ENCODE measurements at regions not wholly inside any gene's neighbourhood (a gene's known extent, or its start where the extent isn't known, plus 50 kb on each side); places are given as distances from the start of the nearest gene placed in this dataset.

DNA sequence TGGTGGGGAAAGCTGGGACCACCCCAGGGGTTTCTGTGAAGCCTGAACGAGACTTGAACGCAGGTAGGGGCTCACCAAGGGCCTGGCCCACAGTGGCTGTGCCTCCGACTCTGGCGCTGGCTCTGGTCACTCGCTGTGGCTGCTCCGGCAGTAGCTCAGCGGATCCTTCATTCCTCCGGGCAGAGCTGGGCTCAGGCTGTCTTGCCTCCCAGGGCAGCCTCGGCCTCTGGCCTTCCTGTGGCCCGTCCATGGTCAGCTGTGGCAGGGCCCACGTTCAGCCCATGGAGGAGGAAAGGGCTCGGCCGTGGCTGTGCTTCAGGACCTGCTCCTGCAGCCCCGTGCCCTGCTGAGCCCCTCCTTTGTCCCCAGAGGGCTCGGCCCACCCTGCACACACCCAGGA is 162.9 kb upstream of the C1orf174 start:
- no peak for DNase-seq
- Mint-ChIP-seq H3K4me1 (no peaks in the 10 kb centered on the region), H3K27ac (no peak overlapping the region), H3K4me3 (no peak overlapping the region), H3K9me3 (no peaks in the 10 kb centered on the region), H3K36me3 (no peaks in the 10 kb centered on the region), H3K27me3 (peaks cover 0 to 2% of the 10 kb centered on the region in 2 donors)
- Histone ChIP-seq H3K9me3 (ENCODE audit: low read length) (no peaks in the 10 kb centered on the region), H3K27ac (ENCODE audit: low read depth, low read length) (no peak overlapping the region), H3K27me3 (ENCODE audit: insufficient read depth, low read length, poor library complexity, severe bottlenecking) (no peaks in the 10 kb centered on the region), H3K4me1 (ENCODE audit: insufficient read depth, low read length) (no peaks in the 10 kb centered on the region), H3K36me3 (ENCODE audit: insufficient read depth, low read length) (no peaks in the 10 kb centered on the region), H3K4me3 (ENCODE audit: low read length) (no peak overlapping the region)
- CTCF ChIA-PET = no interaction called here
- POLR2A ChIA-PET = no interaction called here

DNA sequence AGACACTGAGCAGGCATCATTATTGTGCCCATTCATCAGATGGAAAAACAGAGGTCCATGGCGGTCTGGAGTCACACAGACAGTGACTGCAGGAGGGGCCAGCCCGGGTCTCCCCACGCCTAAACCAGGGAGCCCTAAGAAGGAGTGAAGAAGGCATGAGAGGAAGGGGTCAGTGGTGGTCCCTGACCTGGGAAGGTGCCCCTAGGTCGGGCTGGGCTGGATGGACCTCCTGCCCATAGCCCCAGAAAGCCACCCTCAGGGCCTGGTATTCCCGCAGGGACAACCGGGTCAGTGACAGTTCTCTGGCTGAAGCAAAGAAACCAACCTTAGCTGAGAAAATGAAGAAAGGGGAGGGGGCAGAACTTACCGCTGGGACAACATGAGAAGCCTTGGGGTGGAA is 163.4 kb upstream of the C1orf174 start:
- Histone ChIP-seq H3K36me3 (ENCODE audit: insufficient read depth, low read length) (no peaks in the 10 kb centered on the region), H3K27ac (ENCODE audit: low read depth, low read length) (no peak overlapping the region), H3K4me3 (ENCODE audit: low read length) (no peak overlapping the region), H3K4me1 (ENCODE audit: insufficient read depth, low read length) (no peaks in the 10 kb centered on the region), H3K9me3 (ENCODE audit: low read length) (no peaks in the 10 kb centered on the region), H3K27me3 (ENCODE audit: insufficient read depth, low read length, poor library complexity, severe bottlenecking) (no peaks in the 10 kb centered on the region)
- no peak for DNase-seq
- POLR2A ChIA-PET = no interaction called here
- Mint-ChIP-seq H3K4me3 (no peak overlapping the region), H3K4me1 (no peaks in the 10 kb centered on the region), H3K9me3 (no peaks in the 10 kb centered on the region), H3K27ac (no peak overlapping the region), H3K36me3 (no peaks in the 10 kb centered on the region), H3K27me3 (peaks cover 0 to 2% of the 10 kb centered on the region in 2 donors)
- CTCF ChIA-PET = no interaction called here

DNA sequence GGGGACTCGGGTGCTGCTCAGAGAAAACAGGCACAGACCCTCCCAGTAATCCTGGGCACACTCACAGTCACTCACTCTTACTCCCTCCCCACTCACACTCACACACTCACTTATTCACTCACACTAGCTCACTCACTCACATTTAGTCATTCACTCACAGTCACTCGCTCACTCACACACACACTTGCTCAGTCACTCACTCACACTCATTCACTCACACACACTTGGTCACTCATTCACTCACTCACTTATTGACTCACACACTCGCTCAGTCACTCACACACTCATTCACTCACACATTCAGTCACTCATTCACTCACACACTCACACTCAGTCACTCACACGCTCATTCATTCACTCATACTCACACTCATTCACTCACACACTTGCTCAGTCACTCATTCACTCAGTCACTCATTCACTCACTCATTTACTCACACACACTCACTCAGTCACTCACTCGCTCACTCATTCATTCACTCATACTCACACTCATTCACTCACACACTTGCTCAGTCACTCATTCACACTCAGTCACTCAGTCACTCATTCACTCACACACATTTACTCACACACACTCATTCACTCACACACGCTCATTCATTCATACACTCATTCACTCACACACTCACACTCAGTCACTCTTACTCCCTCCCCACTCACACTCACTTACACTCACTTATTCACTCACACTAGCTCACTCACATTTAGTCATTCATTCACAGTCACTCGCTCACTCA is 164.2 kb upstream of the C1orf174 start:
- no peak for DNase-seq
- no peaks in the 10 kb centered on the region for H3K9me3 ChIP-seq (ENCODE audit: low read length)
- no peak overlapping the region for H3K27ac Mint-ChIP-seq
- no peak overlapping the region for H3K4me3 ChIP-seq (ENCODE audit: low read length)
- H3K27me3 Mint-ChIP-seq = peaks cover 0 to 2% of the 10 kb centered on the region in 2 donors
- no peaks in the 10 kb centered on the region for H3K4me1 ChIP-seq (ENCODE audit: insufficient read depth, low read length)
- H3K36me3 Mint-ChIP-seq = no peaks in the 10 kb centered on the region
- ChIA-PET CTCF (no interaction called here), POLR2A (no interaction called here)
- no peaks in the 10 kb centered on the region for H3K36me3 ChIP-seq (ENCODE audit: insufficient read depth, low read length)
- no peak overlapping the region for H3K4me3 Mint-ChIP-seq
- H3K27ac ChIP-seq (ENCODE audit: low read depth, low read length) = no peak overlapping the region
- no peaks in the 10 kb centered on the region for H3K4me1 Mint-ChIP-seq
- H3K9me3 Mint-ChIP-seq = no peaks in the 10 kb centered on the region
- no peaks in the 10 kb centered on the region for H3K27me3 ChIP-seq (ENCODE audit: insufficient read depth, low read length, poor library complexity, severe bottlenecking)

DNA sequence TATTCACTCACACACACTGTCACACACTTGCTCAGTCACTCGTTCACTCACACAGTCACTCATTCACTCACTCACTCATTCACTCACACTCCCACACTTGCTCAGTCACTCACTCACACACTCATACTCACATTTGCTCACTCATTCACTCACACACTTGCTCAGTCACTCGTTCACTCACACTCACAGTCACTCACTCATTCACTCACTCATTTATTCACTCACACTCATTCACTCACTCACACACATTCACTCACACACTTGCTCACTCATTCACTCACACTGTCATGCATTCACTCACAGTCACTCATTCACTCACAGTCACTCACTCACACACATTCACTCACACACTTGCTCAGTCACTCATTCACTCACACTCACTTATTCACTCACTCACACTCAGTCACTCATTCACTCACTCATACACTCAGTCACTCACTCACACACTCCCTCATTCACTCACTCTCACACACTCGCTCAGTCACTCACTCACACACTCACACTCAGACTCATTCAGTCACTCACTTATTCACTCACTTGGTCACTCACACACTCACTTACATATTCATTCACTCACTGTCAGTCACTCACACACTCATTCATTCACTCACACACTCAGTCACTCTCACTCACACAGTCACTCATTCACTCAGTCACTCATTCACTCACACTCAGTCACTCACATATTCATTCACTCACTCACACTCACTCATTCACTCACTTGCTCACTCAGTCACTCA is 167.0 kb upstream of the C1orf174 start:
- no peaks in the 10 kb centered on the region for H3K4me1 ChIP-seq (ENCODE audit: insufficient read depth, low read length)
- ChIA-PET POLR2A (no interaction called here), CTCF (no interaction called here)
- H3K36me3 ChIP-seq (ENCODE audit: insufficient read depth, low read length) = no peaks in the 10 kb centered on the region
- no peaks in the 10 kb centered on the region for H3K9me3 ChIP-seq (ENCODE audit: low read length)
- H3K4me3 Mint-ChIP-seq = no peak overlapping the region
- no peak for DNase-seq
- H3K9me3 Mint-ChIP-seq = no peaks in the 10 kb centered on the region
- H3K27me3 ChIP-seq (ENCODE audit: insufficient read depth, low read length, poor library complexity, severe bottlenecking) = no peaks in the 10 kb centered on the region
- H3K27ac ChIP-seq (ENCODE audit: low read depth, low read length) = no peak overlapping the region
- H3K4me3 ChIP-seq (ENCODE audit: low read length) = no peak overlapping the region
- peaks cover 2 to 6% of the 10 kb centered on the region in 2 donors for H3K27me3 Mint-ChIP-seq
- no peaks in the 10 kb centered on the region for H3K36me3 Mint-ChIP-seq
- no peak overlapping the region for H3K27ac Mint-ChIP-seq
- no peaks in the 10 kb centered on the region for H3K4me1 Mint-ChIP-seq

DNA sequence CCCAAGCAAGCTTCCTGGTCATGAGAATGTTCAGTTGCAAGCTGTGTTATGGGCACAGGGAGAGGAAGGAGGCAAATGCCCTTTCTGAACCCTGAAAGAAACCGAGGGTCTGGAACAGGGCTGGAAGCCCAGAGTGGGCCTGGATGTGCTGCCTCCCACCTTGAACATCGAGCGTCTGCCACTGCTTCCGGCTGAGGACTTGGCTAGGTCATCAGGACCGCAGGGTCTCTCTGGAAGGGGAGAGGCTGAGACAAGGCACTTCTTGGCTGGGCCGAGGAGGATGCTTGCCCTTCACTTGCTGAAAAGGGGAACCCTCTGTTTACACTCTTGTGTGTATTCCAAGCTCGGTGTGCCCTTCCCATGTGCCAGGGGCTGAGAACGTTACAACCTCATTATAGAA is 168.0 kb upstream of the C1orf174 start:
- Mint-ChIP-seq H3K9me3 (no peaks in the 10 kb centered on the region), H3K27me3 (peaks cover 12% of the 10 kb centered on the region in 2 donors), H3K27ac (no peak overlapping the region), H3K36me3 (no peaks in the 10 kb centered on the region), H3K4me1 (no peaks in the 10 kb centered on the region), H3K4me3 (no peak overlapping the region)
- no peaks in the 10 kb centered on the region for H3K27me3 ChIP-seq (ENCODE audit: insufficient read depth, low read length, poor library complexity, severe bottlenecking)
- H3K27ac ChIP-seq (ENCODE audit: low read depth, low read length) = no peak overlapping the region
- H3K4me1 ChIP-seq (ENCODE audit: insufficient read depth, low read length) = no peaks in the 10 kb centered on the region
- H3K4me3 ChIP-seq (ENCODE audit: low read length) = no peak overlapping the region
- no peak for DNase-seq
- CTCF ChIA-PET = no interaction called here
- POLR2A ChIA-PET = no interaction called here
- H3K9me3 ChIP-seq (ENCODE audit: low read length) = no peaks in the 10 kb centered on the region
- H3K36me3 ChIP-seq (ENCODE audit: insufficient read depth, low read length) = no peaks in the 10 kb centered on the region

DNA sequence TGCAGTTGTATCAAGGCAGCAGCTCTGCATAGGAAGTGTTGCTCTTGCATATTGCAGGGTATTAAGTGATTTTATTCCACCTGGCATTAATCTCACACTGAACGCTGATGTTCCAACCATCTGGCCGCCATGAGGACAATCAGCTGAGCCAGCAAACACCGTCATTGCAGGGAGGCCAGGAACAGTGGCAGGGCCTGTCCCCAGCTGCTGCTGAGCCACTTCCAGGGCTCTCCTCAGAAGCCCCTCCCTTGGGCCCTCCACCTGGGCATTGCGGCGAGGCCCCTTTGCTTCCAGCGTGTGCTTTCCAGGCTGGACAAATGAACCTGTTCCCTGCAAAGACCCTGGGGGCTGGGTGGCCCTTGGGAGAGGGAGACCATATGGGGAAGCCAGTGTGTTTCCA is 171.6 kb upstream of the C1orf174 start:
- Histone ChIP-seq H3K9me3 (ENCODE audit: low read length) (no peaks in the 10 kb centered on the region), H3K27ac (ENCODE audit: low read depth, low read length) (no peak overlapping the region), H3K27me3 (ENCODE audit: insufficient read depth, low read length, poor library complexity, severe bottlenecking) (no peaks in the 10 kb centered on the region), H3K36me3 (ENCODE audit: insufficient read depth, low read length) (no peaks in the 10 kb centered on the region), H3K4me3 (ENCODE audit: low read length) (no peak overlapping the region), H3K4me1 (ENCODE audit: insufficient read depth, low read length) (no peaks in the 10 kb centered on the region)
- no peak for DNase-seq
- Mint-ChIP-seq H3K27me3 (peaks cover 14 to 27% of the 10 kb centered on the region in 2 donors), H3K36me3 (no peaks in the 10 kb centered on the region), H3K27ac (peak overlapping the region in 1 of 8 donors; percentile 27), H3K4me3 (no peak overlapping the region), H3K4me1 (no peaks in the 10 kb centered on the region), H3K9me3 (no peaks in the 10 kb centered on the region)
- POLR2A ChIA-PET = no interaction called here
- CTCF ChIA-PET = no interaction called here

DNA sequence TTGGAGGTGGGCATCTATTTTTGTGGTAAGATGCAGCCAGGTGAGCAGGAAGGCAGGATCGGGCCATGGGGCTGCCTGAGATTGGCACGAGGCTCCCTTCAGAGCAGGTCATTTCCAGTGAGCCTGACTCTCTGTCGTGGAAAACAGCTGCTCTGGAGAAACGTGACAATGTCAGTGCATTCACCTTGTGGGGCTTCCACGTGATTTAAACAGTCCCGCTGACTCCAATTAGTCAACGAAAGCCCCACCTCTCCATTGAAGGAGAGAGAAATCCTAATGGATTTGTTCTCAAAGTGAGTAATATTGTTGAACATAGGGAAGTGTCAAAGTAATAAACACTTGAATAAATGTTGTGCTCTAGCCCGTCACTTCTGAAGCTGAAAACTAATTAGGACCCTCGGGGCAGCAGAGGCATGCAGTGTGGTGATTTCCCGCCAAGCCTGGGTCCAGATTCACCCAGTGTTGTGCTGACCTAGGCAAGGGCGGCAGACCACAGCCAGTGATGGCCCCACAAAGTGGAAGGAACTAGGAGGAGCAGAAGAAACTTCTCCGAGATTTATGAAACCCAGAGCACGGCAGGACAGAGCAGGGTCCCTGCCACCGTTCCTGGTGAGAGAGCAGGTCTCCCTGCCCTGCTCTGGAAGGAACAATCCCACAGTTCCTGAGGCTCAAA is 172.5 kb upstream of the C1orf174 start:
- Histone ChIP-seq H3K9me3 (ENCODE audit: low read length) (no peaks in the 10 kb centered on the region), H3K4me3 (ENCODE audit: low read length) (no peak overlapping the region), H3K36me3 (ENCODE audit: insufficient read depth, low read length) (no peaks in the 10 kb centered on the region), H3K4me1 (ENCODE audit: insufficient read depth, low read length) (no peaks in the 10 kb centered on the region), H3K27me3 (ENCODE audit: insufficient read depth, low read length, poor library complexity, severe bottlenecking) (no peaks in the 10 kb centered on the region), H3K27ac (ENCODE audit: low read depth, low read length) (no peak overlapping the region)
- CTCF ChIA-PET = no interaction called here
- H3K27ac Mint-ChIP-seq = no peak overlapping the region
- peaks cover 14 to 30% of the 10 kb centered on the region in 2 donors for H3K27me3 Mint-ChIP-seq
- no peak for DNase-seq
- H3K4me1 Mint-ChIP-seq = no peaks in the 10 kb centered on the region
- H3K9me3 Mint-ChIP-seq = no peaks in the 10 kb centered on the region
- POLR2A ChIA-PET = no interaction called here
- no peaks in the 10 kb centered on the region for H3K36me3 Mint-ChIP-seq
- H3K4me3 Mint-ChIP-seq = no peak overlapping the region

DNA sequence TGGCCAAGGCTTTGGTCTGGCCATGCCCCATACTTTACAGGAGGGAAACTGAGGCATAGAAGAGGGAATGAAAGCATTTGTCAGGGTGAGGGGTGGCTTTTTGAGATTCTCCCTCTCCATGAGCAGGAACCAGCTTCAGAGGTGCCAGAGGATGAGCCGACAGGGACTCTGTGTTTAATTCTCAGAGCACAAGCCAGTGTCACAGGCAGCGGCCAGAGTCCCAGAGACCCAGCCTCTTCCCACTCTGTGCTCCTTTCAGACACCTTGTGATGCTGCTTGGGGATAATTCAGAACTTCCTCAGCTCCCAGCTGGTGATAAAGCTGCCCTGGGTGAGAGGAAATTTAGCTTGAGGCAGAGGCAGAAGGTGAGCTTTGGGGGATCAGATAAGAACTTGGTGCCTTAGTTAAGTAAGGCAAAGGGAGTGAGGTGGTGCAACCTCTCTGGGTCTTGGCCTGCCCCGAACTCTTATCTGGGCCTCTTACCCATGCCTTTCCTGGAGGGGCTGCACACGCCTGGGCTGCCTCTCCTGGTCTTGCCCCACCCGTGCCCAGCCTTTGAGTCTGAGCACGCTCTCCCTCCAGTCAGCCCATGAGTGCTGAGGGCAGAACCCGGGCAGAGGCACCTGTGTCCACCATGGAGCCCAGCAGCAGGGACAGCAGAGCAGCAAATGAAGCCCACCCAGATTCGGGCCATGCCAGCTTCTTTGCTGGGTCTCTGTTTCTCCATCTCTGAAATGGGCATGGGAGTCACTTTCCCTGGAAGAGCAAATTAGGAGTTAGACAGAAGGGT is 175.6 kb upstream of the C1orf174 start:
- H3K27ac Mint-ChIP-seq = no peak overlapping the region
- no peaks in the 10 kb centered on the region for H3K36me3 Mint-ChIP-seq
- no peaks in the 10 kb centered on the region for H3K36me3 ChIP-seq (ENCODE audit: insufficient read depth, low read length)
- H3K9me3 Mint-ChIP-seq = peaks cover 0 to 2% (median 0%) of the 10 kb centered on the region in 5 donors
- no peak overlapping the region for H3K27ac ChIP-seq (ENCODE audit: low read depth, low read length)
- no peaks in the 10 kb centered on the region for H3K4me1 Mint-ChIP-seq
- no peak overlapping the region for H3K4me3 Mint-ChIP-seq
- DNase-seq = no peak
- no peak overlapping the region for H3K4me3 ChIP-seq (ENCODE audit: low read length)
- no peaks in the 10 kb centered on the region for H3K4me1 ChIP-seq (ENCODE audit: insufficient read depth, low read length)
- no peaks in the 10 kb centered on the region for H3K27me3 ChIP-seq (ENCODE audit: insufficient read depth, low read length, poor library complexity, severe bottlenecking)
- POLR2A ChIA-PET = no interaction called here
- H3K9me3 ChIP-seq (ENCODE audit: low read length) = no peaks in the 10 kb centered on the region
- H3K27me3 Mint-ChIP-seq = peaks cover 14 to 30% of the 10 kb centered on the region in 2 donors
- CTCF ChIA-PET = no interaction called here

Measured in CD8-positive, alpha-beta memory T cell (primary cell).